Stimulated activated CD8-positive, alpha-beta memory T cell treated with anti-CD3 and anti-CD28 coated beads, Interleukin-12 subunit alpha, Interleukin-12 subunit beta, amount 100 ng/mL, for 4 hours (primary cell): ENCODE measurements at regions not wholly inside any gene's neighbourhood (a gene's known extent, or its start where the extent isn't known, plus 50 kb on each side); places are given as distances from the start of the nearest gene placed in this dataset.
"Not testable (repeated sequence)": the region's sequence is repeated elsewhere in the genome, so short reads cannot be mapped to it uniquely, and the experiment has no call there.

ENCODE experiments used
- DNase-seq: peaks from one replicate; pipeline ENCODE4 v3.0.0-alpha.2; 2020; ENCODE audit warnings: low read depth

- no peak for DNase-seq
Observed at GRCh38 chr3:8423307-8423706, 78.3 kb upstream of the LMCD1 start.

- no peak for DNase-seq
Observed at GRCh38 chr3:8424281-8424680, 77.3 kb upstream of the LMCD1 start.

DNA sequence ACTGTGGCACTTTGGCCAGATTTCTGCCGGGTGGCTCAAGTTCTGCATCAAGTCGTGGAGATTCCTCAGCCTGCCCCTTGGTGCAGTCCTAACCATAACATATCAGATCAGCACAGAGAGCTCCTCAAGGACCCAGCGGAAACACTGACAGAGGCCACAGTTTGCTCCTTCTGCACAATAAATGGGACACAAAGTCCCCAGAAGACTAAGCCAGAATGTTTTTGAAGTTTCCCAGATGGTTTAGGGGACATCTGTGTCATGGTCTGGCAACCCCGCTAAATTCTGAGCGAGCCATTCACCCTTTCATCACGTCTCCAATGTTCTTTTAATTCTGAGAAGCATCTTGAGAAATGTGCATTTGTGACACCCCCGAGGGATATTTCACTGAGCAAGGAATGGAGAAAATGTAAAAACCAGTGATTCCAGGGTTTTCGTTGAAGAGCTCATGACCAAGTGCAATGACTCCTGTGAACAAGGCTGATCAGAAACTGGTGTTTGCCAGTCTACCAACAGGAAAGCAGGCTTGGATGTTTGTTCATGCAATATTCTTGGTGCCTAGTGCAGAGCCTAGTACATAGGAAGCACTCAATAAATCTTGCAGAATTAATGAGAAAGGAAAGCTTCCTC, 64.8 kb upstream of the LMCD1 start:
- DNase-seq, result no peak

DNA sequence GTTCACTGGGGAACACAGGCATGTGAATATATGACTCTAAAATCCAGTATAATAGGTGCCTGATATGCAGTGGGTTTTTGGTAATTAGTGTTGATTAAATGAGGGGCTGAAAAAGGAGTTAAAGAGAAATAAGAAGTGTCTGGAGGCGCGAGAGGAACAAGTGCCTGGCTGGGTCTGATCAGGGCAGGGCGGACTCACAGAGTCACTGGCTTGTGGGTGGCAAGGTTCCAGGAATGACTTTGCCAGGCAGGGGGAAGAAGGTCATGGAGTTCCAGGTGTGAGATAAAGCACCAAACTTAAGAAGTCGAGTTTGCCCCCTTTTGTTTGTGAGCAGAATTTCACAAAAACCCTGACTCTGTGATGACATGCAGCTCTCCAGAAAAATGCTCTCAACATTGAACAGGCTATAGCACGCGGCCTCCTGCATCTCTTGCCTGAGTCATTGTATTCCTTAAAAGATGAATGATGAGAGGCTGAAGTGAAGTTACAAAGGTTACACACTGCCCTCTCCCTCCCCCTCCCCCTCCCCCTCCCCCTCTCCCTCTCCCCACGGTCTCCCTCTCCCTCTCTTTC, 63.0 kb upstream of the LMCD1 start:
- no peak for DNase-seq

DNA sequence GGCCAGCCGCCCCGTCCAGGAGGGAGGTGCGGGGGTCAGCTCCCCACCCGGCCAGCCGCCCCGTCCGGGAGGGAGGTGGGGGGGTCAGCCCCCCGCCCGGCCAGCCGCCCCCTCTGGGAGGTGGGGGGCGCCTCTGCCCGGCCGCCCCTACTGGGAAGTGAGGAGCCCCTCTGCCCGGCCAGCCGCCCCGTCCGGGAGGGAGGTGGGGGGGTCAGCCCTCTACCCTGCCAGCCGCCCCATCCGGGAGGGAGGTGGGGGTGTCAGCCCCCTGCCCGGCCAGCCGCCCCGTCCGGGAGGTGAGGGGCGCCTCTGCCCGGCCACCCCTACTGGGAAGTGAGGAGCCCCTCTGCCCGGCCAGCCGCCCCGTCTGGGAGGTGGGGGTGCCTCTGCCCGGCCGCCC, 61.5 kb upstream of the LMCD1 start:
- not testable (repeated sequence) for DNase-seq

- no peak for DNase-seq
Observed at GRCh38 chr3:8441969-8442559, 59.6 kb upstream of the LMCD1 start.

- DNase-seq, result no peak
Observed at GRCh38 chr3:8442993-8443650, 58.5 kb upstream of the LMCD1 start.

DNA sequence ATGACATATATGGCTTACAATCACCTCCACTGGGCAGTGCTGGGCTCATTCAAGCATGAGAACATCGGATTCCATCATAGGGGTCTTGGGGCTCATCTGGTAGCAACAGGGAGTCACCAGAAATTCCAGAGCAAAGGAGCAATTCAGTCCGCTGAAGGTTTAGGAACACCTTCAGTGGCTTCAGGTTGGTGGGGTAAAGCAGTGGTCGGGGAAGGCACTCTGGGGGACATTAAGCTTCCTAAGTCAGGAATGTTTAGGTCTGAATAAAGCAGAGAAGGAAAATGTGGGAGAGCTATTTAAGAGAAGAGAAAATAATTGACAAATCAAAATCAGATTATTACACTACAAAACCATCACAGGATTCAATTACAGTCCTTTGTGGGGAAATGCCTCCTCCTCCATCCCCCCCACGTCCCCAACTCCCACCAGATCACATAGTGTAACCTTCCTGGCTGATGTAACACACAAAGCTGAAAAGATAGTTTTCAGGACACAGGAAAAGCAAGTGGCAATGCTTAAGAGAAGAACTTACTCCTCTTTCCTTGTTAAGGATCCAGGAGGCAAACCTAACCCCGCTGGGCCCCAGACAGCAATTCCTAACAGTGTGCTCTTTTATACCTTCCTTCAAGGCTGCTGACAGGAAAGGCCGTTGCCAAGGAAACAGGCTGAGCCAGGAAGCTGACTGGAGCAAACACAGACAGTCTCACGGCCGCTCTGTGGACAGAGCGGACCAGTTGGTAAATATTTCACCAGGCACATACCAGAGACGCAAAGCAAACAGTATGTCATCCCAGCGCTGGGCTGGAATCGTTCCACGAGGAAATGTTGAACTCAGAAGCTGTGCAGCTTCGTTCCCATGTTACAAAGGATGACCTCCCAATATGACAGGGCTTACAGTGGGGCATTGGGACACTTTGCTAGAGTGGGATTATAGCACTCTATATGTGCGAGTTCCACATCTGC, 57.5 kb upstream of the LMCD1 start:
- DNase-seq, result no peak

- DNase-seq, result no peak
Observed at GRCh38 chr3:8444883-8445282, 56.7 kb upstream of the LMCD1 start.

DNA sequence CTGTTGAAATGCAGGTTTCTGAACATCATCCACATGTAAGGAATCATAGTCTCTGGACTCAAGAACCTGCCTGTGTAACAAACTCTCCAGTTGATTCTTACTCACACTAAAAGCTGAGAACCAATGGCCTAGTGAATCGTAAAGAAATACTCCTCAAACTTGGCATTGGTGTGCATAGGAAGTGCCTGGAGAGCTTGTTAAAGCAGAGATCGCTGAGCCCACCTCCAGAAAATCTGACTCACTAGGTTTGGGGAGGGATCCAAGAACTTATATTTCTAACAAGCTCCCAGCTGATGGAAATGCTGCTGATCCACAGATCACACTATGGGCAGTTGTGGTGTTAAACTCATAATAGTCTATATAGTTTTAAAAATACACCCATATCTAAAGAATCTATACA, 55.8 kb upstream of the LMCD1 start:
- no peak for DNase-seq

GRCh38 chr3:8446845-8447244, 54.8 kb upstream of the LMCD1 start:
- DNase-seq, result no peak

DNA sequence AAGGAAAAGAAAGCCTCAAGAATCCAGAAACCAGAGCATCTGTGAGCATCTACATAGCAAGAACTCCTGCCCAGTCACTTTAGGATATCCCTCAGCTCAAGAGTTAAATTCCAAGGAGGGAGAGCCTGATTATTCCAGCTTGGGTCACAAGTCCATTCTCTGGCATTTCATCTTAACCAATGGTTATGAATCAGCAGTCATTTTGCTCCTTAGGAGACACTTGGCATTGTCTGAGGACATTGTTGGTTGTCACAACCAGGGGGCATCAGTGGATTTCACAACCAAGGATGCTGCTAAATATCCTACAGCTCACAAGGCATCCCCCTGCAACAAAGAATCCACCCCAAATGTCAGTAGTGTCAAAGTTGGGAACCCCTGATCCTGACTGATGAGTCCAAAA, 51.0 kb upstream of the LMCD1 start:
- DNase-seq, result no peak

DNA sequence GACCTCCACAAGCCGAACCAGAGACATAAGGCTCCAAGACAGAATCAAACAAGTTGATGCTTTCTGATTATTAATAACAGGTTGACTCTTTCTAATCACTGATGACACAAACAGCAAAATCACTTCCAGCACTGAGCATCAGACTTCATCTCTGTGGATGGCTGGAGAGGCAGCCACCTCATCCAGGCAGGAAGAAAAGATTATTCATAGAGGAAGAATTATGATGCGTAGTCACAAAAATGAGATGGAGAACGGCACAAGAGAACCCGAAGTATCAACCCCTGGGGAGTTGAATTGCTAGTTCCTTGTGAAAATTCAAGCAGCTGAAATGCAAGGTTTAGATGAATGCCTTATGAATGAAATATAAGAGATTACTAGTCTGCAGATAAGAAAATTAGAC, 49.9 kb upstream of the LMCD1 start:
- no peak for DNase-seq
